ENCODE measurements at regions not wholly inside any gene's neighbourhood (a gene's known extent, or its start where the extent isn't known, plus 50 kb on each side); places are given as distances from the start of the nearest gene placed in this dataset.

- Histone ChIP-seq H3K27me3 (ENCODE audit: control insufficient read depth in 3 of 3, insufficient read depth in 3 of 3, low read length in 2 of 3) (no peaks in the 10 kb centered on the region), H3K4me1 (ENCODE audit: control insufficient read depth in 5 of 5, insufficient read depth in 5 of 5, low read length in 5 of 5) (no peaks in the 10 kb centered on the region), H3K4me3 (no peak overlapping the region), H3K36me3 (ENCODE audit: control insufficient read depth in 4 of 4, insufficient read depth in 4 of 4, low read length in 4 of 4) (no peaks in the 10 kb centered on the region), H3K27ac (ENCODE audit: low read depth in 1 of 2, low read length in 1 of 2) (no peak overlapping the region), H3K9me3 (ENCODE audit: control insufficient read depth in 4 of 4, insufficient read depth in 3 of 4, low read length in 3 of 4) (no peaks in the 10 kb centered on the region), H3K9ac (ENCODE audit: insufficient read depth in 1 of 2, low read length in 2 of 2) (no peak overlapping the region)
- no peak for ATAC-seq (ENCODE audit: insufficient read depth, low FRiP score)
- no peak for TF ChIP-seq CTCF (IDR thresholded peaks at IDR 0.05; ENCODE audit: control extremely low read depth, extremely low read depth)
- WGBS, 2 donors, result 89 to 91% methylated on average over 3 of the region's 3 CpGs
- no peak for DNase-seq
Observed at GRCh38 chr3:101999177-101999779, 150.0 kb downstream of the NFKBIZ start.

- no peak overlapping the region for H3K9ac ChIP-seq (ENCODE audit: insufficient read depth in 1 of 2, low read length in 2 of 2)
- no peaks in the 10 kb centered on the region for H3K36me3 ChIP-seq (ENCODE audit: control insufficient read depth in 4 of 4, insufficient read depth in 4 of 4, low read length in 4 of 4)
- no peaks in the 10 kb centered on the region for H3K4me1 ChIP-seq (ENCODE audit: control insufficient read depth in 5 of 5, insufficient read depth in 5 of 5, low read length in 5 of 5)
- no peak for ATAC-seq (ENCODE audit: insufficient read depth, low FRiP score)
- no peak for TF ChIP-seq CTCF (IDR thresholded peaks at IDR 0.05; ENCODE audit: control extremely low read depth, extremely low read depth)
- H3K9me3 ChIP-seq (ENCODE audit: control insufficient read depth in 4 of 4, insufficient read depth in 3 of 4, low read length in 3 of 4), result no peaks in the 10 kb centered on the region
- no peaks in the 10 kb centered on the region for H3K27me3 ChIP-seq (ENCODE audit: control insufficient read depth in 3 of 3, insufficient read depth in 3 of 3, low read length in 2 of 3)
- no peak overlapping the region for H3K27ac ChIP-seq (ENCODE audit: low read depth in 1 of 2, low read length in 1 of 2)
- DNase-seq, result no peak
- no peak overlapping the region for H3K4me3 ChIP-seq
- WGBS, 2 donors, result 67 to 82% methylated on average over 3 of the region's 3 CpGs
Observed at GRCh38 chr3:102000620-102001209, 151.4 kb downstream of the NFKBIZ start.

GRCh38 chr3:102002056-102002455 lies 152.7 kb downstream of the NFKBIZ start:
- no peaks in the 10 kb centered on the region for H3K9me3 ChIP-seq (ENCODE audit: control insufficient read depth in 4 of 4, insufficient read depth in 3 of 4, low read length in 3 of 4)
- H3K36me3 ChIP-seq (ENCODE audit: control insufficient read depth in 4 of 4, insufficient read depth in 4 of 4, low read length in 4 of 4), result no peaks in the 10 kb centered on the region
- no peak for ATAC-seq (ENCODE audit: insufficient read depth, low FRiP score)
- WGBS, 2 donors, result 94 to 100% methylated on average over 1 of the region's 1 CpG
- TF ChIP-seq CTCF (IDR thresholded peaks at IDR 0.05; ENCODE audit: control extremely low read depth, extremely low read depth), result no peak
- H3K9ac ChIP-seq (ENCODE audit: insufficient read depth in 1 of 2, low read length in 2 of 2), result no peak overlapping the region
- peaks cover 0 to 5% (median 0%) of the 10 kb centered on the region in 5 donors for H3K4me1 ChIP-seq (ENCODE audit: control insufficient read depth in 5 of 5, insufficient read depth in 5 of 5, low read length in 5 of 5)
- no peak for DNase-seq
- no peak overlapping the region for H3K27ac ChIP-seq (ENCODE audit: low read depth in 1 of 2, low read length in 1 of 2)
- no peaks in the 10 kb centered on the region for H3K27me3 ChIP-seq (ENCODE audit: control insufficient read depth in 3 of 3, insufficient read depth in 3 of 3, low read length in 2 of 3)
- no peak overlapping the region for H3K4me3 ChIP-seq

- ATAC-seq (ENCODE audit: insufficient read depth, low FRiP score), result no peak
- H3K9me3 ChIP-seq (ENCODE audit: control insufficient read depth in 4 of 4, insufficient read depth in 3 of 4, low read length in 3 of 4), result no peaks in the 10 kb centered on the region
- no peak for TF ChIP-seq CTCF (IDR thresholded peaks at IDR 0.05; ENCODE audit: control extremely low read depth, extremely low read depth)
- H3K9ac ChIP-seq (ENCODE audit: insufficient read depth in 1 of 2, low read length in 2 of 2), result no peak overlapping the region
- H3K4me1 ChIP-seq (ENCODE audit: control insufficient read depth in 5 of 5, insufficient read depth in 5 of 5, low read length in 5 of 5), result peaks cover 0 to 5% (median 0%) of the 10 kb centered on the region in 5 donors
- H3K27me3 ChIP-seq (ENCODE audit: control insufficient read depth in 3 of 3, insufficient read depth in 3 of 3, low read length in 2 of 3), result no peaks in the 10 kb centered on the region
- no peak overlapping the region for H3K4me3 ChIP-seq
- no peak for DNase-seq
- H3K27ac ChIP-seq (ENCODE audit: low read depth in 1 of 2, low read length in 1 of 2), result no peak overlapping the region
- H3K36me3 ChIP-seq (ENCODE audit: control insufficient read depth in 4 of 4, insufficient read depth in 4 of 4, low read length in 4 of 4), result no peaks in the 10 kb centered on the region
- 89 to 90% methylated on average over 2 of the region's 2 CpGs for WGBS, 2 donors
Observed at GRCh38 chr3:102004561-102004960, 155.2 kb downstream of the NFKBIZ start.

Measured in lung (tissue), 11 donors.